Smooth muscle cell (in vitro differentiated cells): ENCODE measurements at regions not wholly inside any gene's neighbourhood (a gene's known extent, or its start where the extent isn't known, plus 50 kb on each side); places are given as distances from the start of the nearest gene placed in this dataset.

Source experiments
- DNase-seq: peaks from one replicate; lab custom pipeline; 2025; ENCODE audit not compliant: unreplicated experiment; lab: John Stamatoyannopoulos, UW
- H2AFZ ChIP-seq: fragments of 200-600 bp; sonication (generic); 2 replicates; pipeline ENCODE4 v1.6.0; 2016; ENCODE audit warnings: antibody characterized with exemption, low read depth, mild to moderate bottlenecking
- H3F3A ChIP-seq: fragments of 200-600 bp; sonication (generic); 2 replicates; pipeline ENCODE4 v1.6.0; 2017; ENCODE audit warnings: antibody characterized with exemption, low read depth
- H3K27ac ChIP-seq: fragments of 200-600 bp; sonication (generic); 2 replicates; pipeline ENCODE4 v1.5.1; 2016; ENCODE audit warnings: low read depth, mild to moderate bottlenecking
- H3K27me3 ChIP-seq: fragments of 200-600 bp; sonication (generic); 2 replicates; pipeline ENCODE4 v1.6.1; 2016; ENCODE audit warnings: low read depth, mild to moderate bottlenecking
- H3K36me3 ChIP-seq: fragments of 200-600 bp; sonication (generic); 2 replicates; pipeline ENCODE4 v1.5.1; 2016; ENCODE audit warnings: low read depth
- H3K4me1 ChIP-seq: fragments of 200-600 bp; sonication (generic); 2 replicates; pipeline ENCODE4 v1.5.1; 2016; ENCODE audit warnings: low read depth
- H3K4me2 ChIP-seq: fragments of 200-600 bp; sonication (generic); 2 replicates; pipeline ENCODE4 v1.6.0; 2016; ENCODE audit warnings: mild to moderate bottlenecking
- H3K4me3 ChIP-seq: fragments of 200-600 bp; sonication (generic); 2 replicates; pipeline ENCODE4 v1.5.1; 2016; ENCODE audit warnings: mild to moderate bottlenecking
- H3K79me2 ChIP-seq: fragments of 200-600 bp; sonication (generic); 2 replicates; pipeline ENCODE4 v1.6.0; 2016; ENCODE audit warnings: low read depth, mild to moderate bottlenecking
- H3K9ac ChIP-seq: fragments of 200-600 bp; sonication (generic); 2 replicates; pipeline ENCODE4 v1.6.0; 2016; ENCODE audit warnings: low read depth
- H3K9me3 ChIP-seq: fragments of 200-600 bp; sonication (generic); replicated peaks from 2 replicates; pipeline ENCODE4 v1.5.1; 2016; ENCODE audit warnings: low read depth
- H4K20me1 ChIP-seq: fragments of 200-600 bp; sonication (generic); 2 replicates; pipeline ENCODE4 v1.6.0; 2016; ENCODE audit warnings: low read depth
- WGBS: methylation state at CpG from one replicate; pipeline ENCODE4 v1.1.7; 2016; ENCODE audit warnings: low lambda C conversion rate; 5-methylcytosine and 5-hydroxymethylcytosine counted together
- TF ChIP-seq, protein P1 (sequence below): fragments of 200-600 bp; sonication (generic); IDR thresholded peaks from 2 replicates; pipeline ENCODE4 v1.5.1; 2017; ENCODE audit warnings: borderline replicate concordance, mild to moderate bottlenecking, antibody characterized with exemption; ENCODE audit not compliant: insufficient read depth, poor library complexity, severe bottlenecking

DNA sequence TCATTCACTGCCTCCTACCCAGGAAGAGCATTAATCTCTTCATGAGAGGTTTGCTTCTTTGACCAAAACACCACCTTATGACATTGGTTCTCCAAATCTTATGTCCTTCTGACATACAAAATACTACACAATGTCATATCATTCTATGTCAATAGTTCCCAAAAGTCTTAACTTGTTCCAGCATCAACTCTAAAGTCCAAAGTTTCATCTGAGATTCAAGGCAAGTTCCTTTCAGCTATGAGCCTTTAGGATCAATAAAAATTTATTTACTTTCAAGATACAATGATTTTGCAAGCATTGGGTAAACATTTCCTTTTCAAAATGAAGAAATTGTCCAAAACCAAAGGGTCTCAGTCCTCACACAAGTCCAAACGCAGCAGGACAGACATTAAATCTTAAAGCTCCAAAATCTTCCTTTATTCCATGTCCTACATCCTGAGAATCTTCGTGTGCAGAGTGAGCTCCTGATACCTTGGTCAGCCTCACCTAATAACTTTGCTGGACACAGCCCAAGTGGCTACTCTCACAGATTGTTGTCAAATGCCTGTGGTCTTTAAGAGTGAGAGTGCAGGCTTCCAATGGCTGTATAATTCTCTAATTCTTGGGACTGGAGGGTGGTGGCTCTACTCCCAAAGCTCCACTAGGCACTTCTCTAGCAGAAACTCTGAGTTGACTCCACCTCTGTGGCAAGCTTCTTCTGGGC is 1668.2 kb downstream of the HACE1 start:
- WGBS, result 82% methylated on average over 2 of the region's 2 CpGs
- no peaks in the 10 kb centered on the region for H4K20me1 ChIP-seq

DNA sequence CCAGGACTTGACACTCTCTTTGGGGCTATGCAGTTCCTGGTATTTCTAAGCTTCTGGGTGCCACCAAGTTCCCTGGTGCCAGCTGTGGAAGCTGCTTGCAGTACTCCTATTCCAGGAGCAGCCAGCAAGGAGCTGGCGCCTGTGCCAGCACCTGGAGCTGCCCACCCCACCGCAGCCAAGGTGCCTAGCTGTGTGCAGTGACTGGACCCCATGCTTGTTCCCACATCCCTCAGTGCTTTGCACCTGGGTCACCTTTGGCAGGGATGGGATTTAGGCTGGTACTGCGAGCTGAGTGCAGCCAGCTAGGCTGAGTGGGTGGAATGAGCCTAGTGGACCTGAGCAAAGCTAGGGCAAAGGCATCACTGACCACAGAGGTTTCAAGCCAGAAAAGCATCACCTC is 1674.9 kb downstream of the HACE1 start:
- Histone ChIP-seq H3K27ac (no peak overlapping the region), H2AFZ (no peak overlapping the region), H3K4me2 (no peak overlapping the region), H3K9me3 (no peaks in the 10 kb centered on the region), H4K20me1 (no peaks in the 10 kb centered on the region), H3K79me2 (no peaks in the 10 kb centered on the region), H3K4me1 (no peaks in the 10 kb centered on the region), H3K36me3 (no peaks in the 10 kb centered on the region), H3F3A (no peaks in the 10 kb centered on the region), H3K27me3 (no peaks in the 10 kb centered on the region), H3K4me3 (no peak overlapping the region), H3K9ac (no peak overlapping the region)
- WGBS, result 88% methylated on average over 3 of the region's 3 CpGs
- TF ChIP-seq, protein P1, sequence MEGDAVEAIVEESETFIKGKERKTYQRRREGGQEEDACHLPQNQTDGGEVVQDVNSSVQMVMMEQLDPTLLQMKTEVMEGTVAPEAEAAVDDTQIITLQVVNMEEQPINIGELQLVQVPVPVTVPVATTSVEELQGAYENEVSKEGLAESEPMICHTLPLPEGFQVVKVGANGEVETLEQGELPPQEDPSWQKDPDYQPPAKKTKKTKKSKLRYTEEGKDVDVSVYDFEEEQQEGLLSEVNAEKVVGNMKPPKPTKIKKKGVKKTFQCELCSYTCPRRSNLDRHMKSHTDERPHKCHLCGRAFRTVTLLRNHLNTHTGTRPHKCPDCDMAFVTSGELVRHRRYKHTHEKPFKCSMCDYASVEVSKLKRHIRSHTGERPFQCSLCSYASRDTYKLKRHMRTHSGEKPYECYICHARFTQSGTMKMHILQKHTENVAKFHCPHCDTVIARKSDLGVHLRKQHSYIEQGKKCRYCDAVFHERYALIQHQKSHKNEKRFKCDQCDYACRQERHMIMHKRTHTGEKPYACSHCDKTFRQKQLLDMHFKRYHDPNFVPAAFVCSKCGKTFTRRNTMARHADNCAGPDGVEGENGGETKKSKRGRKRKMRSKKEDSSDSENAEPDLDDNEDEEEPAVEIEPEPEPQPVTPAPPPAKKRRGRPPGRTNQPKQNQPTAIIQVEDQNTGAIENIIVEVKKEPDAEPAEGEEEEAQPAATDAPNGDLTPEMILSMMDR, result no peak
- no peak for DNase-seq

More for the DNA sequence above, 1668.2 kb downstream of the HACE1 start:
- H2AFZ ChIP-seq, result no peak overlapping the region
- DNase-seq, result no peak
- no peak overlapping the region for H3K4me2 ChIP-seq
- H3F3A ChIP-seq, result no peaks in the 10 kb centered on the region
- H3K9me3 ChIP-seq, result no peaks in the 10 kb centered on the region
- H3K79me2 ChIP-seq, result no peaks in the 10 kb centered on the region
- no peaks in the 10 kb centered on the region for H3K4me1 ChIP-seq
- no peaks in the 10 kb centered on the region for H3K36me3 ChIP-seq
- H3K9ac ChIP-seq, result no peak overlapping the region
- no peak overlapping the region for H3K4me3 ChIP-seq
- no peaks in the 10 kb centered on the region for H3K27me3 ChIP-seq
- H3K27ac ChIP-seq, result no peak overlapping the region
- TF ChIP-seq, protein P1, result no peak

- H3K9ac ChIP-seq, result no peak overlapping the region
- no peaks in the 10 kb centered on the region for H3K36me3 ChIP-seq
- no peaks in the 10 kb centered on the region for H3K79me2 ChIP-seq
- DNase-seq, result no peak
- TF ChIP-seq, protein P1, result no peak
- no peak overlapping the region for H2AFZ ChIP-seq
- no peak overlapping the region for H3K4me3 ChIP-seq
- no peaks in the 10 kb centered on the region for H3K27me3 ChIP-seq
- no peaks in the 10 kb centered on the region for H3K9me3 ChIP-seq
- WGBS, result 69% methylated on average over 3 of the region's 3 CpGs
- no peaks in the 10 kb centered on the region for H3F3A ChIP-seq
- H4K20me1 ChIP-seq, result no peaks in the 10 kb centered on the region
- no peaks in the 10 kb centered on the region for H3K4me1 ChIP-seq
- H3K4me2 ChIP-seq, result no peak overlapping the region
- H3K27ac ChIP-seq, result no peak overlapping the region
These were observed 1675.8 kb downstream of the HACE1 start for GRCh38 chr6:103183831-103184411.

DNA sequence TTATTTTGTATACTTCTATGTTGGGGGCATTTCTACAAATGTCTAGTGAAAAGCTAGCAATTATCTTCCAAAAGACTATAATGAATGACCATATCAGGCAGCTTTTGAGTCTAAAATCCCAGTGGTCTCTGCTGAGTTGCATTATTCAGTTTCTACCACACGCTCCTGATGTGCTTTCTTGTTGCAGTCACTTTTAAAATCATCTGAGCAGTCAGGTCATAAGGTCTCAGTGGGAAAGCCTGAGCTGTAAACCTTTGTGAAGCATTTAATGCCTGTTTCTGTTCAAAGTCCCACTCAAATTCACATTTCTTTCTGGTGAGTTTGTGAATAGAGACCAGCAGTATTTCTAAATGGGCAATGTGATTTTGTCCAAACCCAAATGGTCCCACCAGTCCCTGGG is 1681.5 kb downstream of the HACE1 start:
- Histone ChIP-seq H3K79me2 (no peaks in the 10 kb centered on the region), H3K27me3 (no peaks in the 10 kb centered on the region), H4K20me1 (no peaks in the 10 kb centered on the region), H3K4me2 (no peak overlapping the region), H3K36me3 (no peaks in the 10 kb centered on the region), H2AFZ (no peak overlapping the region), H3K4me1 (no peaks in the 10 kb centered on the region), H3K27ac (no peak overlapping the region), H3K9ac (no peak overlapping the region), H3K4me3 (no peak overlapping the region), H3K9me3 (no peaks in the 10 kb centered on the region), H3F3A (no peaks in the 10 kb centered on the region)
- TF ChIP-seq, protein P1, result no peak
- WGBS, result 84% methylated on average over 1 of the region's 1 CpG
- no peak for DNase-seq
